ENCODE measurements at regions not wholly inside any gene's neighbourhood (a gene's known extent, or its start where the extent isn't known, plus 50 kb on each side); places are given as distances from the start of the nearest gene placed in this dataset.

- intact Hi-C loops (cut with micrococcal nuclease; ENCODE audit: unreplicated experiment) = no loop called here
- DNase-seq (ENCODE audit: low read depth, low spot score) = no peak
- H3K36me3 ChIP-seq (ENCODE audit: control insufficient read depth, insufficient read depth, low read length) = no peaks in the 10 kb centered on the region
- H3K27ac ChIP-seq (ENCODE audit: low read length) = no peak overlapping the region
- no peak overlapping the region for H3K4me3 ChIP-seq (ENCODE audit: low read depth in 2 of 2, low read length in 2 of 2)
- ATAC-seq = no peak
- no TSS peak for BruUV-seq (replicated peaks)
- POLR2A ChIA-PET = no interaction called here
- TF ChIP-seq SIN3A (IDR thresholded peaks at IDR 0.05; ENCODE audit: borderline replicate concordance, insufficient read depth, low read depth, low read length) = no peak
- no peak for TF ChIP-seq POLR2AphosphoS5 (IDR thresholded peaks at IDR 0.05; ENCODE audit: low read depth, low read length)
- no peak for TF ChIP-seq TCF7L2 (IDR thresholded peaks at IDR 0.05; ENCODE audit: low read depth, low read length)
- peak; percentile 75 to 79; a peak in 3 of 4 replicates for TF ChIP-seq REST (IDR thresholded peaks at IDR 0.05; ENCODE audit: insufficient read depth in 1 of 2, low read depth in 2 of 2, low read length in 1 of 2)
- TF ChIP-seq CTCF (IDR thresholded peaks at IDR 0.05) = no peak
- no peaks in the 10 kb centered on the region for H3K9me3 ChIP-seq (ENCODE audit: control insufficient read depth, insufficient read depth, low read depth, low read length)
- CTCF ChIA-PET = no interaction called here
- in situ Hi-C loops (cut with HindIII; ENCODE audit: low pct_unique_long_range_greater_than_20kb, low sequenced_read_pairs) = no loop called here
- no peaks in the 10 kb centered on the region for H3K27me3 ChIP-seq (ENCODE audit: control insufficient read depth, insufficient read depth, low read length)
- H3K4me1 ChIP-seq (ENCODE audit: control insufficient read depth, insufficient read depth, low read length) = no peaks in the 10 kb centered on the region
These were observed 192.9 kb upstream of the CADPS start for GRCh38 chr3:63067999-63068645.

GRCh38 chr3:63069806-63070475 is 194.7 kb upstream of the CADPS start:
- TF ChIP-seq SIN3A (IDR thresholded peaks at IDR 0.05; ENCODE audit: borderline replicate concordance, insufficient read depth, low read depth, low read length) (no peak), TCF7L2 (IDR thresholded peaks at IDR 0.05; ENCODE audit: low read depth, low read length) (no peak), CTCF (IDR thresholded peaks at IDR 0.05) (no peak), POLR2AphosphoS5 (IDR thresholded peaks at IDR 0.05; ENCODE audit: low read depth, low read length) (no peak), REST (IDR thresholded peaks at IDR 0.05; ENCODE audit: insufficient read depth in 1 of 2, low read depth in 2 of 2, low read length in 1 of 2) (no peak)
- H3K36me3 ChIP-seq (ENCODE audit: control insufficient read depth, insufficient read depth, low read length) = no peaks in the 10 kb centered on the region
- CTCF ChIA-PET = no interaction called here
- ATAC-seq (no peak), DNase-seq (ENCODE audit: low read depth, low spot score) (no peak)
- no peak overlapping the region for H3K4me3 ChIP-seq (ENCODE audit: low read depth in 2 of 2, low read length in 2 of 2)
- no peaks in the 10 kb centered on the region for H3K9me3 ChIP-seq (ENCODE audit: control insufficient read depth, insufficient read depth, low read depth, low read length)
- H3K27me3 ChIP-seq (ENCODE audit: control insufficient read depth, insufficient read depth, low read length) = no peaks in the 10 kb centered on the region
- H3K4me1 ChIP-seq (ENCODE audit: control insufficient read depth, insufficient read depth, low read length) = no peaks in the 10 kb centered on the region
- POLR2A ChIA-PET = interaction anchor here (0.6 kb wide), 2 partner anchors 15 to 37 kb away, joined by 4 to 9 read pairs; no protein-coding TSS in a partner anchor
- in situ Hi-C loops (cut with HindIII; ENCODE audit: low pct_unique_long_range_greater_than_20kb, low sequenced_read_pairs) = no loop called here
- intact Hi-C loops (cut with micrococcal nuclease; ENCODE audit: unreplicated experiment) = no loop called here
- H3K27ac ChIP-seq (ENCODE audit: low read length) = no peak overlapping the region
- BruUV-seq (replicated peaks) = no TSS peak

Data from Panc1 (cell line).